ENCODE measurements at regions not wholly inside any gene's neighbourhood (a gene's known extent, or its start where the extent isn't known, plus 50 kb on each side); places are given as distances from the start of the nearest gene placed in this dataset.
"Not testable (repeated sequence)": the region's sequence is repeated elsewhere in the genome, so short reads cannot be mapped to it uniquely, and the experiment has no call there.

- not testable (repeated sequence) for TF ChIP-seq CTCF (conservative IDR thresholded peaks at IDR 0.05; ENCODE audit: low read depth in 2 of 2); POLR2AphosphoS5 (IDR thresholded peaks at IDR 0.05; ENCODE audit: low read depth); CREB1 (CRISPR knock-in tag; IDR thresholded peaks at IDR 0.05; ENCODE audit: low read depth); EZH2phosphoT487 (IDR thresholded peaks at IDR 0.05; ENCODE audit: unreplicated experiment); REST (IDR thresholded peaks at IDR 0.05; ENCODE audit: unreplicated experiment); ZNF114 (CRISPR knock-in tag; IDR thresholded peaks at IDR 0.05); EZH2 (IDR thresholded peaks at IDR 0.05; ENCODE audit: low read depth, unreplicated experiment); STAT1 (IDR thresholded peaks at IDR 0.05; ENCODE audit: unreplicated experiment); NANOG (IDR thresholded peaks at IDR 0.05; ENCODE audit: borderline replicate concordance); ETS1 (IDR thresholded peaks at IDR 0.05)
These were observed 134.8 kb upstream of the HS3ST4 start for GRCh38 chr16:25556968-25557312.

All from GM23338 (cell line).